Hematopoietic multipotent progenitor cell treated with erythropoietin and hydrocortisone succinate and interleukin-3 and kit ligand, for 15 days (in vitro differentiated cells): ENCODE measurements at regions not wholly inside any gene's neighbourhood (a gene's known extent, or its start where the extent isn't known, plus 50 kb on each side); places are given as distances from the start of the nearest gene placed in this dataset.
"Not testable (repeated sequence)": the region's sequence is repeated elsewhere in the genome, so short reads cannot be mapped to it uniquely, and the experiment has no call there.

ENCODE experiments used
- DNase-seq: peaks from one replicate; pipeline ENCODE4 v3.0.0-alpha.2; 2015; ENCODE audit warnings: low spot score

DNA sequence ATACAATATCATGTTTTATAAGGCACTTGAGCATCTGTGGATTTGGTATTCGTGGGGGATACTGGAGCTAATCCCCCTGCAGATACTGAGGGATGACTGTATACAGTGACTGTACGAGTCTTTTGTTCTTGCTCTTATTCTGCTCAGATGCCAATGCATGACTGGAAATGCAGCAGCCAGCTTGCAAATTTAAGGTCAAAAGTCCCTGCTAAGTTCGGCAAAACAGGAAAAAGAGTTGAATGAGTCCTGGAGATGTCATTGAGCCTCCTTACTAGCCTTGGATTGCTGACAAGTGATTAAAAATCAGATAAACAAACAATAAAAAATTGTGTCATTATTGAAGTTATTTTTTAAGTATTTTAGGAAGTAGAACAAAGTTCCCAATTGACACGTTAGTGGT lies 599.3 kb upstream of the IMPG1 start:
- no peak for DNase-seq

DNA sequence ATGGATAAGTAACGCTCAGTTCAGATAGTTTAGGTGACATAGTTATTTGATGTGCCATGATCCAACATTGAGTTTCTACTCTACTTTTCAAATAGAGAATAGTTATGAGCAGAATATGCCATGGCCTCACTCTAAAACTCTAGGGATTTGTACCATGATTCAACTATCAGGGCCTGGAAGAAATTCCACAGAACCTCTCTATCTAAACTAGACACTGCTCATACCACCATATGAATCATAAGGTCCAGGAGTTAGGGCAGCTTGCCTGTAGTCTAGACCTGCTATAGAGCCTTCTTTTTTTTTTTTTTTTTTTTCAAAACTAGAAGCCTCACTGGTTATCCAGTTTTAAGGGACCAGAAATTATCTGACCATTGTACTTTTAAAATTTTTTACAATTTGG lies 571.8 kb upstream of the IMPG1 start:
- DNase-seq = no peak

DNA sequence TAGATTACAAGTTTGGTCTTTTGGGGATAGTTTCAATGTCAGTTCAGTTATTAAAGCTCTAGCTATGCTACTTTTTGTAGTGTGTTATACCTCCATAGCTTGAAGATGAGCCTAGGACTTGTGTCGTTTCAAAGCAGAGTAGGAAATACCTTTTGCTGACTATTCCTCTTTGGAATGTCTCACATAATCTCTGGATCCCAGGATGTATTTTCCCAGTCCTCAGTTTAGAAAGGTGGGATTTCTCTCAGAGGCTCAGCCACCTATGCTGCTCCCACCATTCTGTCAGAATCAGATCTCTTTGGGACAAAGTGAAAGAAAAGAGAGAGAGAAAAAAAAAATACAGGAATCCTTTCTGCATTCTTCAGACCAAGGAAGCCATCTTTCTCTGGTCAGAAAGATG lies 567.5 kb upstream of the IMPG1 start:
- no peak for DNase-seq

DNA sequence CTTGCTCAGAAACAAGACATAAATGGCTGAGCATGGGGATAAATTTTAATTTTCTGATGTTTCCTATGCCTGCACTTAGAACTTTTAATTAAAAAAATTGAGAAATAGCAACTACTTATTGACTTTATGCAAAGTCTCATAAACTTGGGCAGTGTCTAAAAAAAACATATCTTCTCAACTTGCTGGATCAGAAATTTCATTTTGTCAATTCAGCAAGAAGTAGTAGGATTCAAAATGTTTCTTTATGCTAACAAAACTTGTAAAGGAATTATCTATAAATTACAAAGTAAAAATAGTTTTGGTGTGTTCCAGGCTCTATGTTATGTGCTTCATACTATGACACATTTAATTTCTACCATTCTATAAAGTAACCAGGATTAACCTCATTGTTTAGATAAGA lies 562.2 kb upstream of the IMPG1 start:
- no peak for DNase-seq

DNA sequence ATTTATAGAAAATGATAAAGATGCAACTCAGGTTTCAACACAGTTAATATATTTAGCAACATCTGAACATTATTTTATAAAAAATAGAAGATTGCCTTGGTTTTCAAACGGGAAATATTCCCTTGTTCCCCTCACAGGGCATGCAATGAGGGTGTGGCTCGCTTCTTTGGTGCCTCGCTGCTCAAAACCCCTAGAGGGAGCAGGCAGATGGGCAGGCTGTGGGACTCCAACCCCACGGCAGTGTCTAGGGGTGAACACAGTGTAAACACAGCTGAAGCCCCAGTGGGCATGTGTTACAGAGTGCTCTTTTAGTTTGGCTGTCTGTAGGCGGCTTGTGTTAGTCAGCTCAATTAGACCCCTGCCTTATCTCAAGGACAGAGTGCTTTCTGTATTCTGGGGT lies 560.8 kb upstream of the IMPG1 start:
- DNase-seq = no peak

DNA sequence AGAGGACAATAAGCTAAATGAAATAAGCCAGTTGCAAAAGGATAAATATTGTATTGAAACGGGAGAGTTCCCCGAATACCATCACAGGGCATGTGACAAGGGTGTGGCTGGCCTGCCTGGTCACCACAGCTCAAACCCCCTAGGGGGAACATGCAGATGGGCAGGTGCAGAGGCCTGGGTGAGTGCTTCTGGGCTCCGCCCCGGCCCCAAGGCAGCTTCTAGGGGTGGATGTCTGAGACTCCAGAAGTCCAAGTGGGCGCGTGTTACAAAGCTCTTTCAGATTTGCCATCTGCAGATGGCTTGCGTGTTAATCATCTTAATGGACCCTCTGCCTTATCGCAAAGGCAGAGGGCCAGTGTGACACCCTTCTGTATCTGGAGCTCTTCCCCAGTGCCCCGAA lies 559.2 kb upstream of the IMPG1 start:
- DNase-seq = no peak

DNA sequence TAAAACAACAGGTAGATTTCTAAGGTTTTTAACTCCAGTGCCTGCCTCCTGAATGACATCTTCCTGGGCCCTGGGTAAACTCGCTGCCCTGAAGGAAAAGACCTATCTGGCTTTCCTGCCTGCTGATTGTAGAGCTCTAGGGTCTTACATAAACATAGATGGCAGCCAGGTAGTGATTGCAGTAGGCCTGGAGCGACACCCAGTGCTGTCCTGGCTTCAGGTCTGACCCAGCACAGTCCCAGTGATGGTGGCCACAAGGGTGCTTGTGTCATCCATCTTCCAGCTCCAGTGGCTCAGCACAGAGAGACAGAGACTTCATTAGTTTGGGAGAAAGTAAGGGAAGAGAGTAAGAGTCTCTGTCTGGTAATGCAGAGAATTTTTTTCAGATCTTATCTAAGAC lies 542.9 kb upstream of the IMPG1 start:
- DNase-seq = no peak

DNA sequence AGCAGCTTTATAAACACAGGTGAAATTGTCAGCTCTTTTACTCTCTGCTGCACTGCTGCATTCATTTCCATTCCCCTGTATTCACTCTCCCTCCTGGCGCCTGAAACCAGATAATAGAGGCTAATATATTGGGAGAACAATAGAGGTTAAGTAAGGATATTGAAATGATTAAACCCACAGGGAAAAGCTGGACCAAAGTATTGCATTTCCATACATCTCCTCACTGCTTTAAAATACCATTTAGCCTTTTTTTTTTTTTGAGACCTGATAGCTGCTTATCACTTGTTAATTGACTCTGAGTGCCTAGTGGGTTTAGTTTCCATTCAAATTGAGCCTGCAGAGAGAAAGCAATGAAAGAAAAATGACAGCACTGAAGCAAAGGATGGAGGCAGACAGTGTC lies 540.5 kb upstream of the IMPG1 start:
- no peak for DNase-seq

DNA sequence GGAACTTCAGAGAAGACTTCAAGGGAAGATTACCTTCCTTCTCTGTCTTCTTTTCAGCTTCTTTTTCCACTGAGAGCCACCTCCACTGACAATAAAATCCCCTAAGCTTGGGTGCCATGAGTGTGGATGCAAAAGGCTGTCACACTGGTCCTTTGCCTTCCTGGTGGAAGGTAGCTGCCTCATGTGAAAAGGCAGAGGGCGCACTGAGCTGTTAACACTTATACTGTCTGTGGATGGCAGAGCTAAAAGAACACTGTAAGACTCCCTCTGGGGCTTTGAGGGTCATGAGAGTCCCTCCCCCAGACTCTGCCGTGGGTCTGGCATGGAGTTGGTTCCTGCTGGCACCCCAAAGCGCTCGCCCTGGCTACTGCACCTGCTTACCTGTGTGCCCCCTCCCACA lies 536.7 kb upstream of the IMPG1 start:
- DNase-seq = no peak

DNA sequence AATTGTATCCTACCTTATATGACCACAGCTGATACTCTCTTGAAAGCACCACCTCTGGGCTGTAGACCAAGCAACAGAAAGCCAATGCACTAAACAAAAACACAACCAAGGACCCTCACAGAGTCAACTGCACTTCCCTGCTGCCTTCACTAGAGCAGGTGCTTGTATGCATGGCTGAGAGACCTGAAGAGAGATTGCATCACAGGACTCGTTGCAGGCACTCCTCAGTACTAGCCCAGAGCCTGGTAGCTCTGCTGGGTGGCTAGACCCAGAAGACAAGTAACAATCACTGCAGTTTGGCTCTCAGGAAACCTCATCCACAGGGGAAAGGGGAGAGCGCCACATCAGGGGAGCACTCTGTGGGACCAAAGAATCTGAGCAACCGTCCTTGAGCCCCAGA lies 521.6 kb upstream of the IMPG1 start:
- no peak for DNase-seq

DNA sequence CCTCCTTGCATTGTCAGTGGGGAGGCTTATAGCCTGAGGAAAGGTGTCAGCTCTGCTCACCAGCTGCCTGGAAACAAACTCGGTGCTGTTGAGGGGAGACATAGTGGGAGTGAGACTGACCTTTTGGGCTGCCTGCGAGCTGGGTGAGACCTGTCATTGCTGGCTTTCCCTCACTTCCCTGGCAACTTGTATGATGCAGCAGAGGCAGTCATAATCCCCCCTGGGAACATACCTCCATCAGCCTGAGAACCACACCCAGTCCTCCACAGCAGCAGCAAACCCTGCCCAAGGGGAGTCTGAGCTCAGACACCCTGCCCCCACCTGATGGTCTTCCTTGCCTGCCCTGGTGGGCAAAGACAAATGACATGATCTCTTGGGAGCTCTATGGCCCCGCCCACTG lies 521.2 kb upstream of the IMPG1 start:
- DNase-seq = no peak

DNA sequence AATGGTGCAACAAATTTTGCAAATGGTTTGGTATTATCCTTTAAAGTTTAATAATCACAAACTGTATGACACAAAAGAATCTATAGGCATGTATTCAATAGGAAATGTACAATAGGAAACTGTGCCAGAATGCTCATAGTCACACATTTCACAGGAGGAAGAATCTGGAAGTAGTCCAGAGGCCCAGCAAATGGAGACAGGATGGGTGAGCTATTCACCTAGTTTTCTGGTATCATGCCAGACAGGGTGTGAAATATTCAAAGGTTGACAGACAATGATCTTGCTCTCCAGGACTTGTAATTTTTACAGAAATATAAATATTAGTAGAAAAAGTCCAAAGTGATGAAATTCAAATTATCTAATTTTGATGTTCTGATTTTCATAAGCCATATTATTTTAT lies 520.1 kb upstream of the IMPG1 start:
- DNase-seq = no peak

DNA sequence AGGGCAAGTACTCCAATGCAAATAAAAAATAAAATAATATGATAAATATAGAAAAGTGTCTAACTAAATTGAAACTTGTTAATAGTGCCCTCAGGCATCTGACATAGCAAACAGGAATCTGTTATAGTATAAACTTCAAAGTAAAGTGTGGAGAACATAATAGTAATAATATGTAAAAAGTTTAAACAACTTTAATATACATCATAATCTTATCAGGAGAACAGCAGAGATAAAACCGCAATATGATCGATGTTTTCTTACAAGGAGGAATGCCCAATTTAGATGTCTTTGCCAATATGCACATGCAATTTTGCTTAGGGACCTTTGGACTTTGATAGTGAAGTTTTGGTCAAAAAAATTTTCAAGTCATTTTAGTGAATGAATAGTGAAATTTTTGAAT lies 514.8 kb upstream of the IMPG1 start:
- DNase-seq = no peak

DNA sequence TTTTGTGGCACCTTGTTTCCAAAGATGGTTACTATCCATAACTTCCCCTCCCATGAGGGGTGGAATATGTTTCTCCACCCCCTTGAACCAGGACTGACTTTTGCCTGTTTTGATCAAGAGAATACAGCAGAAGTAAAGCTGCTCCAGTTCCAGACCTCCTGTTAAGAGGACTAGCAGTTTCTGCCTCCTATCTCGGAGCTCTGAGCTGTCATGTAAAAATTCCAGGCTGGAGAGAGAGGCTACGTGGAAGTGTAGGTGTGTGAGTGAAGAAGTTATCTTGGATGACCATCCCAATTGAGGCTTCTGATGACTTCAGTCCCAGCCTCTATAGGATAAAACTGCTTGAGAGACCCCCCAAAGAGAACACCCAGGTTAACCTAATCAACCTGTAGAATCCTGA lies 511.7 kb upstream of the IMPG1 start:
- no peak for DNase-seq

DNA sequence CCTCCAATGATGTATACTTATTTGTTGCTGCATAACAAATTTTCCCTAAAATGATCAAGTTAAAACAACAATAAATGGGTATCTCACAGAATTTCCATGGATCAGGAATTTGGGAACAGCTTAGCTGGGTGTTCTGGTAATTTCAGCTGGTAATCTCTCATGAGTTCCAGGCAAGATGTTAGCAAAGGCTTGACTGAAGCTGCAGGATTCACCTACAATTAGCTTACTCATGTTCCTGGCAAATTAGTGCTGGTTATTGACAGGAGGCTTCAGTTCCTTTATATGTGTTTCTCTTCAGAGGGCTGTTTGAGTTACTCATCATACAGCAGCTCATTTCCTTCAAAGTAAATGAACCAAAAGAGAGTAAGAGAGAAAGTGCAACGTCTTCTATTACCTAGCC lies 506.3 kb upstream of the IMPG1 start:
- no peak for DNase-seq

DNA sequence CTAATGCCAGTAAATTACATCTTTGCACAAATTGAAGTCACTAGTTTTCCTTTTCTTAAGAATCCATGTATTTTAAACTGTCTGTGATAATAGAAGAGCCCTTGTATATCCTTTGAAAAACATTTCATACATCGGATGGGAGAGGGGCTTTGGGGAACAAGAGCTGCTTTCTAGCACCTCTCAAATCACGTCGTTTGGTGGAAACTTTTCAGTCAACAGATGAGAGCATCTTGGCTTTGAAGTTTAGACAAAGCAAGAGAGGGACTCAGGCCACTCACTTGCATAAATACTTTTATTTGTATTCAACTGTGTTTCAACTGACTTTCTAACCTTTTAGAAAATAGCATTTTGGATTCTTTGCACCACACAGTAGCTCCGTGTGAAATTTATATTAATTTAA lies 502.3 kb upstream of the IMPG1 start:
- no peak for DNase-seq

DNA sequence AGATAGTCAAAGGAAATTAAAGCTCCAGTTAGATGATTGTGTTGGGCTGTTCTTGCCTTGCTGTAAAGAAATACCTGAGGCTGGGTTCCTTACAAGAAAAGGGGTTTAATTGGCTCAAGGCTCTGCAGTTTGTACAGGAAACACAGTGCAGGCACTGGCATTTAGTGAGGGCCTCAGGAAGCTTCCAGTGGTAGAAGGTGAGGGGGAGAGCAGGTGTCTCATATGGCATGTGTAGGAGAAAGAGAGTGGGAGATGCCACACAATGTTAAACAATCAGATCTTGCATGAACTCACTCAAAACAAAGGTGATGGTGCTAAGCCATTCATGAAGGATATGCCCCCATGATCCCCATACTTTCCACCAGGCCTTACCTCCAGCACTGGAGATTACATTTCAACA lies 493.5 kb upstream of the IMPG1 start:
- DNase-seq = no peak

DNA sequence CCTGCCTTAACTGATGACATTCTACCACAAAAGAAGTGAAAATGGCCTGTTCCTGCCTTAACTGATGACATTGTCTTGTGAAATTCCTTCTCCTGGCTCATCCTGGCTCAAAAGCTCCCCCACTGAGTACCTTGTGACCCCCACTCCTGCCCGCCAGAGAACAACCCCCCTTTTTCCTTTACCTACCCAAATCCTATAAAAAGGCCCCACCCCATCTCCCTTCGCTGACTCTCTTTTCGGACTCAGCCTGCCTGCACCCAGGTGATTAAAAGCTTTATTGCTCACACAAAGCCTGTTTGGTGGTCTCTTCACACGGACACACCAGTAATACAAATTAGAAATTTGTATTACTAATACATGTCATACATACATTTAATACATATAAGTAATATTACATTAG lies 489.9 kb upstream of the IMPG1 start:
- not testable (repeated sequence) for DNase-seq

DNA sequence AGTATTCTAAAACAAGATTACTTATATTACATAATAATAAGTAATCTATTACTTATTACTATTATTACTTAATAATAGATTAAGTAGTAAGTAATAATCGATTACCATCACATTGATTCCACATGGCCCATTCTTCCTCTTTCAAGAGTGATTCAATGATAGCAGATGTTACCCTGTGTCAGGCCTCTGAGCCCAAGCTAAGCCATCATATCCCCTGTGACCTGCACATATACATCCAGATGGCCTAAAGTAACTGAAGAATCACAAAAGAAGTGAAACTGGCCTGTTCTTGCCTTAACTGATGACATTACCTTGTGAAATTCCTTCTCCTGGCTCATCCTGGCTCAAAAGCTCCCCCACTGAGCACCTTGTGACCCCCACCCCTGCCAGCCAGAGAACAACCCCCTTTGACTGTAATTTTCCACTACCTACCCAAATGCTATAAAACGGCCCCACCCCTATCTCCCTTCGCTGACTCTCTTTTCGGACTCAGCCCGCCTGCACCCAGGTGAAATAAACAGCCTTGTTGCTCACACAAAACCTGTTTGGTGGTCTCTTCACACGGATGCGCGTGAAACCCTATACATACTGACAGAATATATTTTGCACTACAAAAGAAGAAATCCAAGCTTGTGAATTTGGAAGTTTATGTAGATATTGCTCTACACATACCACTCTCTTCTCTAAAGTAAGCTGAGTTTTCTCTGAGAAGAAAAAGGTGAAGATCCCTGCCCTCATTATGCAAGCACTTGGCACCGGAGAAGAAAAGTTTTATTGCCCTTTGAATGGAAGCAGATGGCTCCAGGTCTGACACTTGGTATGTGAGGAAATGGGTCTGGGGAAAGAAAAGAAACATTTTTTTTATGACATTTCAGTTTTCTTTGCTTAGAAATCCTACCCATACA lies 488.6 kb upstream of the IMPG1 start:
- DNase-seq = not testable (repeated sequence)

DNA sequence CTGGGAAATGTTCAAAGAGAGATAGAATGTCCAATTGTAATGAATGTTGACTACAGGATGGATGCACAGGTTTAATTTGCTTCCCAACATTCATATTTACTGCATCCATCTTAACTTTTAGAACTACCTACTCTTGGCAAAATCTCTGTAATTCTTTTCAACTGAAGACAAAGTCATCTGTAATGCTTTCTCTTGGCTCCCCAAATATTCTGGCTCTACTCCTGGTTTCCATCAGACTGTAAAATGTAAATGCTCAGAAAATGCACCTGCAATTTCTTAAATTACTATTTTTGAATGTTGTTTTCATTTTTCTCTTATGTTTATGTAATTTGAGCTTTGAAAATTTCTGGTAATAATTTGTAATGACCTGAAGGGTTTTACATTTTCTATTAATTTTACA lies 480.8 kb upstream of the IMPG1 start:
- DNase-seq = no peak

DNA sequence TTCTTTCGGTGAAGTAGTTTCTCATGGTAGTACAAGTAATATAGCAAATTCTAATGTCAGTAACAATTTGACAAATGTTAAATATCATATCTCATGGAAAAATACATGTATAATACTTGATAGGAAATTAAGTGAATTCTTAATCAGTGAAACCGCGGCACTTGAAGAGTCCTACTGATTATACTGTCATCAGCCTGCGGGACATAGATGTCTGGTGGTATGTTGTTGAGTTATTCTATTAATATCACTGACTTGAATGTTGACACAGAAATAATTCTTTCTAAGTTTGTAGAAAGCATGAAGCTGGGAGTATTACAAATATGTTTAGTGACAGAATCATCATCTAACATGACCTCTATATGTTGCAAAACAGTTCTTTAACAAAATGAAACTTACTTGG lies 479.8 kb upstream of the IMPG1 start:
- no peak for DNase-seq

DNA sequence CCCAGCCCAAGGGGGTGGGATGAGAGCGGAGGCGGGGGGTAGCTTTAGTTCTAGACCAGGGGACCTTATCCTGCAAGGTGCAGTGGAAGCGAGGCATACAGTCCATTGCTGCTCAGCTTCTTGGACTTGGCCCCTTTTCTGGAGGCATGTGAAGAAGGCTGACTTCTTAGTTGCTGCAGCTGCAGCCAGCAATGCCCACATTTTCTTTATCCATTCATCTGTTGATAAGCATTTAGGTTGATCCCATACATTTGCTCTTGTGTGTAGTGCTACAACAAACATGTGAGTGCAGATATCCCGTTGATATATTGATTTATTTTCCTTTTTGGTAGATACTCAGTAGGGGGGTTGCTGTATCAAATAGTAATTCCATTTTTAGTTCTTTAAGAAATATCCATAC lies 461.2 kb upstream of the IMPG1 start:
- no peak for DNase-seq

DNA sequence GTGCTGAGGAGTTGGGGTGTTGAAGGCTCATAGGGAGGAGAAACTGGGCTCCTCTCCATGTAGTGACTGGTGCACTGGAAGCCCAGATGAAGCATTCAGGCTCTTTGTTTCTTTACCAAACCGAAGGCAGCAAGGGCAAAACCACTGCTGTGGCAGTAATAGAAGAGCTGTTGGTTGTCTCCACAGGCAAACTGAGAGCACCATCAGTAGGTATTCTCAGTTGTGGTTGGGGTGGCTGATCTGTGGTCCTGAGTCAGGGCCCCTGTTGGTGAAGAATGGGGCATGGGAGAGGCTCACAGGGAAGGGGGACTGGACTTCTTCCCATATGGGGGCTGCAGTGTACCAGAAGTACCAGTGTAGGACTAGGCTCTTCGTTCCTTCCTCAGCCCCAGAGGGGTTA lies 460.2 kb upstream of the IMPG1 start:
- no peak for DNase-seq

DNA sequence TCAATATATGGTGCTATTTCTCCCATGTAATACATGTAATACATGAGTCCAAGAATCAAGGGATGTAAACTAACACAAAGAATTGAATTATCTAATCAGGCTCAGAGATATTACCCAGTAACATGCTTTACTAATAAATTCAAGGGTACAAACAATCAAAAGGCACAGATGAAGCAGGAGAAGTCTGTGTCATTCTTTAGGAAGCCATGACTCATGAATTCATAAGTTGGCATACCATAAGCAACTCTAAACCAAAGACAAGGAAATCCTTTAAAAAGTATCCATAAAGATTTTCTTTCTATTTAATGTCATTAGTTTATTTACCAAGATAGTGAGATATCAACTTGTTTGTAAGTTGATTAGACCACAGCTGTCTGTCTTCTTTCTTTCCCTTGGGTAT lies 446.0 kb upstream of the IMPG1 start:
- no peak for DNase-seq
